Upper lobe of left lung (tissue), 4 donors: ENCODE measurements at regions not wholly inside any gene's neighbourhood (a gene's known extent, or its start where the extent isn't known, plus 50 kb on each side); places are given as distances from the start of the nearest gene placed in this dataset.

ENCODE experiments used
- CTCF ChIP-seq, 6 experiments: fragments of 450-650 bp in 4 of 6; fragments of 200-600 bp in 2 of 6; sonication (generic) in 2 of 6; IDR thresholded peaks; one replicate each; pipeline ENCODE4 v1.5.1; 2016 to 2019; ENCODE audit warnings: antibody characterized with exemption in 6 of 6
- EP300 ChIP-seq, 4 donors: sonication (generic); formaldehyde crosslinking; IDR thresholded peaks; one replicate each; pipeline ENCODE4 v1.5.1; 2017; ENCODE audit warnings: antibody characterized with exemption in 4 of 4, control low read depth in 2 of 4

GRCh38 chr5:74538206-74538661, 102.3 kb downstream of the ENC1 start:
- TF ChIP-seq CTCF (IDR thresholded peaks at IDR 0.05) (no peak), EP300 (IDR thresholded peaks at IDR 0.05) (peak in 1 of 4 donors; percentile 34)
